Fibroblast of skin of left quadriceps (primary cell): ENCODE measurements at regions not wholly inside any gene's neighbourhood (a gene's known extent, or its start where the extent isn't known, plus 50 kb on each side); places are given as distances from the start of the nearest gene placed in this dataset.

Experiments
- DNase-seq, 2 experiments: peaks; one replicate each; pipeline ENCODE4 v3.0.0-alpha.2; 2013; ENCODE audit warnings: low read depth in 2 of 2

- DNase-seq: no peak
These were observed 106.1 kb upstream of the RUNX3 start for GRCh38 chr1:25036117-25036546.

GRCh38 chr1:25035523-25036116 is 105.5 kb upstream of the RUNX3 start:
- DNase-seq: no peak

- DNase-seq: no peak
These were observed 104.9 kb upstream of the RUNX3 start for GRCh38 chr1:25034736-25035522.

- DNase-seq: no peak
These were observed 104.0 kb upstream of the RUNX3 start for GRCh38 chr1:25033828-25034705.

- no peak for DNase-seq
These were observed 103.2 kb upstream of the RUNX3 start for GRCh38 chr1:25033030-25033827.

GRCh38 chr1:25031966-25032667 is 102.0 kb upstream of the RUNX3 start:
- peak; percentile 62 to 71 for DNase-seq

- DNase-seq: no peak
These were observed 101.5 kb upstream of the RUNX3 start for GRCh38 chr1:25031601-25031965.

GRCh38 chr1:25030674-25031589 is 100.9 kb upstream of the RUNX3 start:
- no peak for DNase-seq

- no peak for DNase-seq
These were observed 99.9 kb upstream of the RUNX3 start for GRCh38 chr1:25030012-25030411.

- DNase-seq: no peak
These were observed 99.0 kb upstream of the RUNX3 start for GRCh38 chr1:25028907-25029599.

GRCh38 chr1:25028587-25028906 is 98.5 kb upstream of the RUNX3 start:
- DNase-seq: no peak

- no peak for DNase-seq
These were observed 97.9 kb upstream of the RUNX3 start for GRCh38 chr1:25027822-25028586.

- DNase-seq: no peak
These were observed 96.8 kb upstream of the RUNX3 start for GRCh38 chr1:25026730-25027450.

GRCh38 chr1:25026304-25026703 is 96.2 kb upstream of the RUNX3 start:
- DNase-seq: no peak

GRCh38 chr1:25024615-25025350 is 94.7 kb upstream of the RUNX3 start:
- no peak for DNase-seq

- DNase-seq: no peak
These were observed 93.8 kb upstream of the RUNX3 start for GRCh38 chr1:25023826-25024225.

- DNase-seq: no peak
These were observed 93.1 kb upstream of the RUNX3 start for GRCh38 chr1:25023190-25023578.
